GM12878 (cell line): ENCODE measurements at regions not wholly inside any gene's neighbourhood (a gene's known extent, or its start where the extent isn't known, plus 50 kb on each side); places are given as distances from the start of the nearest gene placed in this dataset.

Experiments used
- ATAC-seq: fragments of 200-7000 bp; cut with Tn5 transposase; 3 replicates; pipeline ENCODE4 v1.9.1; 2020; ENCODE audit warnings: mild to moderate bottlenecking, moderate library complexity
- BruUV-seq: library from RNA; stranded (reverse); fragments of 400-500 nt; replicated peaks from 2 replicates; lab custom pipeline; 2021; lab: Mats Ljungman, UMichigan
- CTCF ChIA-PET: fragments of 300-600 bp; sonication (Branson Sonifier 250); formaldehyde crosslinking; extraction: SDS; loops from one replicate; lab custom pipeline; 2021; ENCODE audit warnings: inconsistent platforms; lab: Yijun Ruan, JAX
- POLR2A ChIA-PET: fragments of 350-600 bp; formaldehyde crosslinking; extraction: SDS; loops from one replicate; lab custom pipeline; 2021; ENCODE audit warnings: inconsistent platforms; lab: Charles Lee
- RAD21 ChIA-PET: fragments of 300-600 bp; sonication (Branson Sonifier 250); formaldehyde crosslinking; loops from one replicate; lab custom pipeline; 2023; ENCODE audit warnings: antibody characterized with exemption; ENCODE audit not compliant: unreplicated experiment; lab: Charles Lee
- SMC1A ChIA-PET: fragments of 300-600 bp; sonication (Branson Sonifier 250); formaldehyde crosslinking; loops from one replicate; lab custom pipeline; 2023; ENCODE audit not compliant: unreplicated experiment, uncharacterized antibody; lab: Charles Lee
- DNase-seq: peaks from one replicate; pipeline ENCODE4 v3.0.0-alpha.2; 2011; ENCODE audit warnings: low read depth, low spot score
- FAIRE-seq: peaks from 3 replicates; lab custom pipeline; 2011; peaks lifted over from hg19 to GRCh38; lab: Jason Lieb, UNC
- H2AFZ ChIP-seq: 2 replicates; pipeline ENCODE4 v1.6.0; 2011; ENCODE audit warnings: low read depth, low read length, control low read depth; ENCODE audit not compliant: control insufficient read depth
- H3K27ac ChIP-seq: 2 replicates; pipeline ENCODE4 v1.5.1; 2011; ENCODE audit warnings: control low read depth; ENCODE audit not compliant: control insufficient read depth, insufficient read depth
- H3K27me3 ChIP-seq, 2 experiments: replicated peaks in 1 of 2; 2 replicates each; pipeline versions ENCODE4 v1.6.0 to v1.6.1; 2011; ENCODE audit warnings: low read length in 1 of 2; ENCODE audit not compliant: control insufficient read depth in 2 of 2, insufficient read depth in 2 of 2
- H3K36me3 ChIP-seq, 2 experiments: 2 replicates each; pipeline ENCODE4 v1.5.1; 2011; ENCODE audit warnings: low read length in 1 of 2; ENCODE audit not compliant: control insufficient read depth in 2 of 2, insufficient read depth in 2 of 2
- H3K4me1 ChIP-seq: 2 replicates; pipeline ENCODE4 v1.6.1; 2011; ENCODE audit warnings: mild to moderate bottlenecking, low read length, moderate library complexity, mixed read lengths; ENCODE audit not compliant: control insufficient read depth, insufficient read depth
- H3K4me2 ChIP-seq: 2 replicates; pipeline ENCODE4 v1.6.0; 2011; ENCODE audit warnings: control low read depth; ENCODE audit not compliant: control insufficient read depth, insufficient read depth
- H3K4me3 ChIP-seq: fragments of 200-600 bp; sonication (generic); 2 replicates; pipeline ENCODE4 v1.5.1; 2016
- H3K79me2 ChIP-seq: 2 replicates; pipeline ENCODE4 v1.6.0; 2011; ENCODE audit warnings: low read length; ENCODE audit not compliant: control insufficient read depth, insufficient read depth
- H3K9ac ChIP-seq: 2 replicates; pipeline ENCODE4 v1.8.0; 2011; ENCODE audit warnings: low read length, control low read depth, mixed read lengths; ENCODE audit not compliant: control insufficient read depth, insufficient read depth
- H3K9me3 ChIP-seq: replicated peaks from 3 replicates; pipeline ENCODE4 v1.5.1; 2011; ENCODE audit warnings: mild to moderate bottlenecking, low read length; ENCODE audit not compliant: control insufficient read depth, insufficient read depth
- H4K20me1 ChIP-seq: 2 replicates; pipeline ENCODE4 v1.6.0; 2011; ENCODE audit not compliant: control insufficient read depth, insufficient read depth
- ATF7 ChIP-seq: fragments of 450-650 bp; IDR thresholded peaks from 2 replicates; pipeline ENCODE4 v1.6.1; 2016; ENCODE audit warnings: low read depth, mild to moderate bottlenecking
- EED ChIP-seq: sonication (generic); IDR thresholded peaks from 2 replicates; pipeline ENCODE4 v1.6.1; 2016; ENCODE audit warnings: antibody characterized with exemption, low read depth
- GABPA ChIP-seq: IDR thresholded peaks from 2 replicates; pipeline ENCODE4 v1.6.1; 2014; ENCODE audit warnings: antibody characterized with exemption, low read depth, mild to moderate bottlenecking, inconsistent platforms
- MEF2A ChIP-seq: IDR thresholded peaks from 2 replicates; pipeline ENCODE4 v1.6.1; 2011; ENCODE audit warnings: low read depth, mild to moderate bottlenecking, low read length, moderate library complexity; ENCODE audit not compliant: insufficient read depth
- MXI1 ChIP-seq: fragments of 150-350 bp; IDR thresholded peaks from 2 replicates; pipeline ENCODE4 v1.6.1; 2011; ENCODE audit warnings: low read depth, mild to moderate bottlenecking, inconsistent platforms, low read length, improper control_type of control experiment
- NFXL1 ChIP-seq: fragments of 450-650 bp; IDR thresholded peaks from 2 replicates; pipeline ENCODE4 v1.6.1; 2017; ENCODE audit warnings: antibody characterized with exemption, mild to moderate bottlenecking, borderline replicate concordance
- NFYA ChIP-seq: IDR thresholded peaks from 2 replicates; pipeline ENCODE4 v1.6.1; 2011; ENCODE audit warnings: low read depth, mild to moderate bottlenecking, low read length, improper control_type of control experiment, borderline replicate concordance
- NR2C2 ChIP-seq: IDR thresholded peaks from 2 replicates; pipeline ENCODE4 v1.6.1; 2011; ENCODE audit warnings: borderline replicate concordance, low read depth; ENCODE audit not compliant: control insufficient read depth, insufficient read length
- RBBP5 ChIP-seq: fragments of 200-600 bp; sonication (generic); conservative IDR thresholded peaks from 2 replicates; pipeline ENCODE4 v1.6.1; 2016
- RUNX3 ChIP-seq: IDR thresholded peaks from 2 replicates; pipeline ENCODE4 v1.6.1; 2012; ENCODE audit warnings: low read length, inconsistent platforms
- SREBF2 ChIP-seq: IDR thresholded peaks from 2 replicates; pipeline ENCODE4 v1.6.1; 2012; ENCODE audit warnings: mild to moderate bottlenecking, low read length
- TARDBP ChIP-seq: IDR thresholded peaks from 2 replicates; pipeline ENCODE4 v1.6.1; 2016; ENCODE audit warnings: borderline replicate concordance
- ZZZ3 ChIP-seq: IDR thresholded peaks from 2 replicates; pipeline ENCODE4 v1.6.1; 2011; ENCODE audit warnings: low read depth; ENCODE audit not compliant: control insufficient read depth, insufficient read length
- WGBS: methylation state at CpG from one replicate; pipeline ENCODE4 v1.1.6; 2016; ENCODE audit warnings: low lambda C conversion rate; ENCODE audit not compliant: insufficient replicate concordance, insufficient coverage; ENCODE audit errors: missing lambda C conversion rate; 5-methylcytosine and 5-hydroxymethylcytosine counted together
- in situ Hi-C: fragments of 300-500 bp; cut with MboI; formaldehyde crosslinking; loops from 9 replicates; pipeline ENCODE4 v1.14.3; 2018; ENCODE audit warnings: mixed read lengths
- intact Hi-C: fragments of 100-400 bp; cut with micrococcal nuclease; formaldehyde crosslinking; loops from one replicate; pipeline ENCODE4 v1.14.2; 2022; ENCODE audit not compliant: unreplicated experiment
- TF ChIP-seq, protein P1 (sequence below): fragments of 150-350 bp; IDR thresholded peaks from 2 replicates; pipeline ENCODE4 v1.6.1; 2014; ENCODE audit warnings: mild to moderate bottlenecking, low read depth, low read length
- TF ChIP-seq, protein P2 (sequence below): IDR thresholded peaks from 2 replicates; pipeline ENCODE4 v1.6.1; 2012; ENCODE audit warnings: improper control_type of control experiment, low read depth, low read length; ENCODE audit not compliant: insufficient replicate concordance
- TF ChIP-seq, protein P3 (sequence below): fragments of 450-650 bp; IDR thresholded peaks from 2 replicates; pipeline ENCODE4 v1.6.1; 2017; ENCODE audit warnings: mild to moderate bottlenecking, moderate library complexity

DNA sequence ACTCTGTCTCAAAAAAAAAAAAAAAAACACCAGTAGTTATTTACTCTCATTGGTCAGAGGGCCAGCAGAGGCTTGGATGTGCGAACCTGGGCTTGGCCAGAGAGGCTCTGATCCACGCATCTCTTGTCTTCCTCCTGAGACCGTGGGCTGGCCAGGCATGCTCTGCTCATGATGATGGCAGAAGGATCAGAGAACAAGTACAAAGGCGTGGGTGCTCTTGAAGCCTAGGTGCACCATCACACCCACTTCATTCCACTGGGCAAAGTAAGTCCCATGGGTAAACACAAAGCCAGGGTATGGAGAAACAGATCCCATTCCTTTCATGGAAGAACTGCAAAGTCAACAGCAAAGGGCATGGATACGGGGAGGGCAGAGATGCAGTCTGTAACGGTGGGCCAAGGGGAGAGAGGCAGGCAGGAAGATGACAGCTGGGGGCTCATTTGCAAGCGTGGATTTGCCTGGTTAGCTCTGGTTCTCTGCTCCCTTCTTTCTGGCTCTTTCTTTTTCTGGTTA is 128.2 kb upstream of the SDK1 start:
- H3K36me3 ChIP-seq: no peaks in the 10 kb centered on the region
- BruUV-seq: no TSS peak
- in situ Hi-C loops (no loop called here), intact Hi-C loops (no loop called here)
- no peaks in the 10 kb centered on the region; a peak in 2 of 4 replicates for H3K27me3 ChIP-seq
- ATAC-seq: no peak
- SMC1A ChIA-PET: no interaction called here
- H2AFZ ChIP-seq: no peak overlapping the region
- no peaks in the 10 kb centered on the region for H3K9me3 ChIP-seq
- no peak for DNase-seq
- no peak overlapping the region for H3K4me3 ChIP-seq
- TF ChIP-seq, protein P1, sequence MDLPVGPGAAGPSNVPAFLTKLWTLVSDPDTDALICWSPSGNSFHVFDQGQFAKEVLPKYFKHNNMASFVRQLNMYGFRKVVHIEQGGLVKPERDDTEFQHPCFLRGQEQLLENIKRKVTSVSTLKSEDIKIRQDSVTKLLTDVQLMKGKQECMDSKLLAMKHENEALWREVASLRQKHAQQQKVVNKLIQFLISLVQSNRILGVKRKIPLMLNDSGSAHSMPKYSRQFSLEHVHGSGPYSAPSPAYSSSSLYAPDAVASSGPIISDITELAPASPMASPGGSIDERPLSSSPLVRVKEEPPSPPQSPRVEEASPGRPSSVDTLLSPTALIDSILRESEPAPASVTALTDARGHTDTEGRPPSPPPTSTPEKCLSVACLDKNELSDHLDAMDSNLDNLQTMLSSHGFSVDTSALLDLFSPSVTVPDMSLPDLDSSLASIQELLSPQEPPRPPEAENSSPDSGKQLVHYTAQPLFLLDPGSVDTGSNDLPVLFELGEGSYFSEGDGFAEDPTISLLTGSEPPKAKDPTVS: no peak
- TF ChIP-seq GABPA (no peak), MXI1 (no peak), NR2C2 (no peak), TARDBP (no peak), ZZZ3 (no peak), EED (no peak), RUNX3 (no peak), SREBF2 (no peak), NFYA (no peak), NFXL1 (no peak), RBBP5 (no peak), MEF2A (no peak), ATF7 (no peak)
- TF ChIP-seq, protein P2, sequence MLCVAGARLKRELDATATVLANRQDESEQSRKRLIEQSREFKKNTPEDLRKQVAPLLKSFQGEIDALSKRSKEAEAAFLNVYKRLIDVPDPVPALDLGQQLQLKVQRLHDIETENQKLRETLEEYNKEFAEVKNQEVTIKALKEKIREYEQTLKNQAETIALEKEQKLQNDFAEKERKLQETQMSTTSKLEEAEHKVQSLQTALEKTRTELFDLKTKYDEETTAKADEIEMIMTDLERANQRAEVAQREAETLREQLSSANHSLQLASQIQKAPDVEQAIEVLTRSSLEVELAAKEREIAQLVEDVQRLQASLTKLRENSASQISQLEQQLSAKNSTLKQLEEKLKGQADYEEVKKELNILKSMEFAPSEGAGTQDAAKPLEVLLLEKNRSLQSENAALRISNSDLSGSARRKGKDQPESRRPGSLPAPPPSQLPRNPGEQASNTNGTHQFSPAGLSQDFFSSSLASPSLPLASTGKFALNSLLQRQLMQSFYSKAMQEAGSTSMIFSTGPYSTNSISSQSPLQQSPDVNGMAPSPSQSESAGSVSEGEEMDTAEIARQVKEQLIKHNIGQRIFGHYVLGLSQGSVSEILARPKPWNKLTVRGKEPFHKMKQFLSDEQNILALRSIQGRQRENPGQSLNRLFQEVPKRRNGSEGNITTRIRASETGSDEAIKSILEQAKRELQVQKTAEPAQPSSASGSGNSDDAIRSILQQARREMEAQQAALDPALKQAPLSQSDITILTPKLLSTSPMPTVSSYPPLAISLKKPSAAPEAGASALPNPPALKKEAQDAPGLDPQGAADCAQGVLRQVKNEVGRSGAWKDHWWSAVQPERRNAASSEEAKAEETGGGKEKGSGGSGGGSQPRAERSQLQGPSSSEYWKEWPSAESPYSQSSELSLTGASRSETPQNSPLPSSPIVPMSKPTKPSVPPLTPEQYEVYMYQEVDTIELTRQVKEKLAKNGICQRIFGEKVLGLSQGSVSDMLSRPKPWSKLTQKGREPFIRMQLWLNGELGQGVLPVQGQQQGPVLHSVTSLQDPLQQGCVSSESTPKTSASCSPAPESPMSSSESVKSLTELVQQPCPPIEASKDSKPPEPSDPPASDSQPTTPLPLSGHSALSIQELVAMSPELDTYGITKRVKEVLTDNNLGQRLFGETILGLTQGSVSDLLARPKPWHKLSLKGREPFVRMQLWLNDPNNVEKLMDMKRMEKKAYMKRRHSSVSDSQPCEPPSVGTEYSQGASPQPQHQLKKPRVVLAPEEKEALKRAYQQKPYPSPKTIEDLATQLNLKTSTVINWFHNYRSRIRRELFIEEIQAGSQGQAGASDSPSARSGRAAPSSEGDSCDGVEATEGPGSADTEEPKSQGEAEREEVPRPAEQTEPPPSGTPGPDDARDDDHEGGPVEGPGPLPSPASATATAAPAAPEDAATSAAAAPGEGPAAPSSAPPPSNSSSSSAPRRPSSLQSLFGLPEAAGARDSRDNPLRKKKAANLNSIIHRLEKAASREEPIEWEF: no peak
- TF ChIP-seq, protein P3, sequence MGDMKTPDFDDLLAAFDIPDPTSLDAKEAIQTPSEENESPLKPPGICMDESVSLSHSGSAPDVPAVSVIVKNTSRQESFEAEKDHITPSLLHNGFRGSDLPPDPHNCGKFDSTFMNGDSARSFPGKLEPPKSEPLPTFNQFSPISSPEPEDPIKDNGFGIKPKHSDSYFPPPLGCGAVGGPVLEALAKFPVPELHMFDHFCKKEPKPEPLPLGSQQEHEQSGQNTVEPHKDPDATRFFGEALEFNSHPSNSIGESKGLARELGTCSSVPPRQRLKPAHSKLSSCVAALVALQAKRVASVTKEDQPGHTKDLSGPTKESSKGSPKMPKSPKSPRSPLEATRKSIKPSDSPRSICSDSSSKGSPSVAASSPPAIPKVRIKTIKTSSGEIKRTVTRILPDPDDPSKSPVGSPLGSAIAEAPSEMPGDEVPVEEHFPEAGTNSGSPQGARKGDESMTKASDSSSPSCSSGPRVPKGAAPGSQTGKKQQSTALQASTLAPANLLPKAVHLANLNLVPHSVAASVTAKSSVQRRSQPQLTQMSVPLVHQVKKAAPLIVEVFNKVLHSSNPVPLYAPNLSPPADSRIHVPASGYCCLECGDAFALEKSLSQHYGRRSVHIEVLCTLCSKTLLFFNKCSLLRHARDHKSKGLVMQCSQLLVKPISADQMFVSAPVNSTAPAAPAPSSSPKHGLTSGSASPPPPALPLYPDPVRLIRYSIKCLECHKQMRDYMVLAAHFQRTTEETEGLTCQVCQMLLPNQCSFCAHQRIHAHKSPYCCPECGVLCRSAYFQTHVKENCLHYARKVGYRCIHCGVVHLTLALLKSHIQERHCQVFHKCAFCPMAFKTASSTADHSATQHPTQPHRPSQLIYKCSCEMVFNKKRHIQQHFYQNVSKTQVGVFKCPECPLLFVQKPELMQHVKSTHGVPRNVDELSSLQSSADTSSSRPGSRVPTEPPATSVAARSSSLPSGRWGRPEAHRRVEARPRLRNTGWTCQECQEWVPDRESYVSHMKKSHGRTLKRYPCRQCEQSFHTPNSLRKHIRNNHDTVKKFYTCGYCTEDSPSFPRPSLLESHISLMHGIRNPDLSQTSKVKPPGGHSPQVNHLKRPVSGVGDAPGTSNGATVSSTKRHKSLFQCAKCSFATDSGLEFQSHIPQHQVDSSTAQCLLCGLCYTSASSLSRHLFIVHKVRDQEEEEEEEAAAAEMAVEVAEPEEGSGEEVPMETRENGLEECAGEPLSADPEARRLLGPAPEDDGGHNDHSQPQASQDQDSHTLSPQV: no peak
- TF ChIP-seq, all 136 proteins: peak for 0
- no peak overlapping the region for H3K27ac ChIP-seq
- no peak overlapping the region for H3K9ac ChIP-seq
- POLR2A ChIA-PET: no interaction called here
- H3K4me1 ChIP-seq: no peaks in the 10 kb centered on the region
- 23% methylated on average over 7 of the region's 7 CpGs for WGBS
- FAIRE-seq: no peak
- no peak overlapping the region for H3K4me2 ChIP-seq
- no peaks in the 10 kb centered on the region for H3K79me2 ChIP-seq
- RAD21 ChIA-PET: no interaction called here
- CTCF ChIA-PET: no interaction called here
- no peaks in the 10 kb centered on the region for H4K20me1 ChIP-seq
